Neuronal stem cell (in vitro differentiated cells): ENCODE measurements at regions not wholly inside any gene's neighbourhood (a gene's known extent, or its start where the extent isn't known, plus 50 kb on each side); places are given as distances from the start of the nearest gene placed in this dataset.

Experiments
- DNase-seq: peaks from one replicate; pipeline ENCODE4 v3.0.0-alpha.2; 2013; ENCODE audit warnings: low spot score
- H2AFZ ChIP-seq: one replicate; pipeline ENCODE4 v1.6.1; 2013; ENCODE audit warnings: mild to moderate bottlenecking, low read length, inconsistent platforms
- H2AK5ac ChIP-seq: 2 replicates; pipeline ENCODE4 v1.6.1; 2013; ENCODE audit warnings: low read depth, mild to moderate bottlenecking, inconsistent platforms, low read length, moderate library complexity, mixed read lengths
- H2BK120ac ChIP-seq: 2 replicates; pipeline ENCODE4 v1.6.1; 2013; ENCODE audit warnings: low read depth, mild to moderate bottlenecking, inconsistent platforms, low read length, moderate library complexity, mixed read lengths
- H2BK12ac ChIP-seq: one replicate; pipeline ENCODE4 v1.6.1; 2013; ENCODE audit warnings: low read length, inconsistent platforms
- H2BK15ac ChIP-seq: 2 replicates; pipeline ENCODE4 v1.6.1; 2013; ENCODE audit warnings: mild to moderate bottlenecking, low read length, inconsistent platforms, mixed read lengths
- H2BK5ac ChIP-seq: one replicate; pipeline ENCODE4 v1.6.1; 2013; ENCODE audit warnings: inconsistent platforms, mild to moderate bottlenecking, low read length, moderate library complexity
- H3K14ac ChIP-seq: one replicate; pipeline ENCODE4 v1.6.1; 2013; ENCODE audit warnings: low read length, inconsistent platforms
- H3K18ac ChIP-seq: 2 replicates; pipeline ENCODE4 v1.6.1; 2013; ENCODE audit warnings: low read length, inconsistent platforms
- H3K23ac ChIP-seq: 2 replicates; pipeline ENCODE4 v1.6.1; 2013; ENCODE audit warnings: low read depth, mild to moderate bottlenecking, mixed read lengths, low read length, inconsistent platforms; ENCODE audit not compliant: poor library complexity
- H3K27ac ChIP-seq: replicated peaks from 3 replicates; pipeline ENCODE4 v1.5.1; 2013; ENCODE audit warnings: low read length, inconsistent platforms
- H3K27me3 ChIP-seq, 3 experiments: 2 replicates each; pipeline ENCODE4 v1.6.1; 2013; ENCODE audit warnings: low read length in 3 of 3, mild to moderate bottlenecking in 2 of 3, inconsistent platforms in 1 of 3, low read depth in 1 of 3, mixed read lengths in 1 of 3, moderate library complexity in 1 of 3; ENCODE audit not compliant: control insufficient read depth in 3 of 3, insufficient read depth in 3 of 3
- H3K36me3 ChIP-seq, 2 donors: replicated peaks in 1 of 2; 2 replicates each; pipeline ENCODE4 v1.6.1; 2013; ENCODE audit warnings: low read length in 2 of 2; ENCODE audit not compliant: control insufficient read depth in 2 of 2, insufficient read depth in 2 of 2
- H3K4ac ChIP-seq: 2 replicates; pipeline ENCODE4 v1.6.1; 2013; ENCODE audit warnings: inconsistent platforms, mild to moderate bottlenecking, low read length, moderate library complexity
- H3K4me1 ChIP-seq, 2 donors: 1 replicate in 1 of 2; 2 replicates in 1 of 2; pipeline ENCODE4 v1.6.1; 2013; ENCODE audit warnings: low read length in 2 of 2, low read depth in 1 of 2; ENCODE audit not compliant: control insufficient read depth in 2 of 2, insufficient read depth in 1 of 2
- H3K4me2 ChIP-seq: one replicate; pipeline ENCODE4 v1.6.1; 2013; ENCODE audit warnings: mild to moderate bottlenecking, low read length, inconsistent platforms; ENCODE audit not compliant: insufficient read depth, poor library complexity, severe bottlenecking
- H3K4me3 ChIP-seq, 2 donors: 2 replicates each; pipeline ENCODE4 v1.5.1; 2013; ENCODE audit warnings: low read length in 2 of 2, mild to moderate bottlenecking in 2 of 2, inconsistent platforms in 1 of 2, moderate library complexity in 1 of 2
- H3K79me1 ChIP-seq: one replicate; pipeline ENCODE4 v1.6.1; 2013; ENCODE audit warnings: low read depth, mild to moderate bottlenecking, inconsistent platforms, low read length, moderate library complexity
- H3K9ac ChIP-seq: one replicate; pipeline ENCODE4 v1.6.1; 2013; ENCODE audit warnings: mild to moderate bottlenecking, low read depth, low read length, inconsistent platforms; ENCODE audit not compliant: poor library complexity
- H3K9me3 ChIP-seq, 2 donors: replicated peaks in 1 of 2; 2 replicates each; pipeline versions ENCODE3 to v1.6.1; 2013; ENCODE audit warnings: low read length in 2 of 2, mild to moderate bottlenecking in 2 of 2, inconsistent platforms in 1 of 2, low read depth in 1 of 2, mixed read lengths in 1 of 2, moderate library complexity in 1 of 2; ENCODE audit not compliant: control insufficient read depth in 2 of 2, insufficient read depth in 1 of 2
- H4K8ac ChIP-seq: one replicate; pipeline ENCODE4 v1.6.1; 2013; ENCODE audit warnings: low read depth, mild to moderate bottlenecking, inconsistent platforms, low read length, moderate library complexity
- H4K91ac ChIP-seq: one replicate; pipeline ENCODE4 v1.6.1; 2013; ENCODE audit warnings: low read length, low read depth, mild to moderate bottlenecking, inconsistent platforms; ENCODE audit not compliant: poor library complexity
- WGBS, 2 donors: extraction: QIAGEN DNeasy Blood & Tissue Kit; methylation state at CpG; one replicate each; pipeline ENCODE4 v1.1.7; 2013; ENCODE audit warnings: missing lambda C conversion rate in 2 of 2, mixed read lengths in 1 of 2; ENCODE audit not compliant: insufficient read length in 2 of 2, insufficient replicate concordance in 1 of 2; ENCODE audit errors: extremely low coverage in 2 of 2; 5-methylcytosine and 5-hydroxymethylcytosine counted together

DNA sequence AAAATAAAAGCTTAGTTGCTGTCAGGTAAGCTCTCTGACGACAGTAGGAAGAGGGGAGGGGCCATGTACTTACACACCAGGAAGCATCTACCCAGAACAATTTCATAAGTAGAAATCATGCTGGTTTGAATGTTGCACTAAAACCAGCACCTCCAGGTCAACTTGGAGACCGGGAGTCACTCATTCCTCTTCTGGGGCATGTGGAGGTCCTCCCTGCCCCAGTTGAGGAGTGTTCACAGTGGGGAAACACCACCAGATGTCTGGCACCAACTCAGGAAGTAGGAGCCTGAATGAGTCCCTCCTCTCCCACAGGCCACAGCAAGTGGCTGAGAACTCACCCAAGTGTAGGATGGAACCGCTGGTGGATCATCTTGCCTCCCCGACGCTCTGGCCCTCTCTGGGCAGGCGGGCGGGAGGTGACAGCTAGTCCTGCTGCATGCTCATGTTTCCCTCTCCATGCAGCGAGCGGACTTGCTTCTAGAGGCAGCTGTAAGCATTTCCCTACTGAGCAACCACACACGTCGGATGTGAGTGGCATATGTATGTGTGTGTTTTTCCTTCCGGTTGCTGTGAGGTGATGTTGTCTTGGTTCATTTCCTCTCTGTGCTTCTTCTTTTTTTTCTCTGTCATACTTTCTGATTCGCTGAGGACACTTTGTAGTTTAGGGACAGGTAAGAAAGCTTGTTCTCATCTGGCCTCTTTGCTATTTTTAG lies 149.5 kb upstream of the NEDD9 start:
- Histone ChIP-seq H3K18ac (peak overlapping the region; percentile 24), H3K4me3 (peak overlapping the region in 1 of 2 donors; percentile 41), H3K4ac (no peak overlapping the region), H3K23ac (no peak overlapping the region), H3K27ac (no peak overlapping the region), H2BK12ac (no peak overlapping the region), H2BK120ac (no peak overlapping the region), H4K91ac (no peak overlapping the region), H3K36me3 (no peaks in the 10 kb centered on the region), H2AK5ac (no peak overlapping the region), H2BK5ac (no peak overlapping the region), H3K4me1 (peaks cover 0 to 3% of the 10 kb centered on the region in 2 donors), H2AFZ (no peak overlapping the region), H3K27me3 (no peaks in the 10 kb centered on the region), H3K14ac (no peak overlapping the region), H4K8ac (no peak overlapping the region), H3K4me2 (no peak overlapping the region), H3K9me3 (no peaks in the 10 kb centered on the region), H3K9ac (no peak overlapping the region), H2BK15ac (no peak overlapping the region), H3K79me1 (no peaks in the 10 kb centered on the region)
- no peak for DNase-seq
- WGBS, 2 donors, result no CpG with 5 or more reads among the region's 13 CpGs

DNA sequence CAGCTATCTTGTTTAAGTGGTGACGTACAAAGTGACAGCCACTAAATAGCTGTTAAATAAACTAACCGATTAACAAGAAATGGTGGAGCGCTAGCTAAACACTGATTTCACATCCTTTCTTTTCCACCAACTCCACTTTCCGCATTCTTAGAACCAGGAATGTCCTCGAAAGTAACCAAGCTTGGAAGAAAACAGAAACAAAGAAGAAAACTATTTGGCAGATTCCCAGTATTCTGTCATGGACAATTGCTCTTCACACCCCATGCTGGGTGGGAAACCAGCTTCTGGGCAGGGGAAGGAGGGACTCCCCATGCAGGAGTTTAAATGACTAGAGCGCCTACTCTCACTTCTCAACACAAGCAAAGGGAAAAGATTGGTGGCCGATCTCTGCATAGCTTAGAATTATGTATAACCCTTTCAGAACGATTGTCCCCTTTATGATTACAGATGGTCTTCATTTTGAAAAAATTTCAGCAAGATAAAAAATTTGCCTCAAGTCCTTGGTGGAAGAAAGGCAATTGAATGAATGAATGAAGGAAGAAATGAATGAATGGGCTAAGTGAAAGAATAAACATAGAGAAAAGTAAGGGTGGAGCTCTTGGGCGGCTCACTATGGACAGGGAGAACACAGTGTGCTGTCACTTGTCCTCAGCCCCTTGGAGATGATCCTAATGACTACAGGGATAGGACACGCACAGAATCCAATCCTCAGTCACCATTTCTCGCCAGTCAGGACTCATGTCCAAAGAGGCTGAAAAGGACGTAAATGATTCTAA lies 148.7 kb upstream of the NEDD9 start:
- Histone ChIP-seq H3K36me3 (no peaks in the 10 kb centered on the region), H3K4me3 (no peak overlapping the region), H3K9me3 (peaks cover 0 to 7% of the 10 kb centered on the region in 2 donors), H2AK5ac (no peak overlapping the region), H3K9ac (no peak overlapping the region), H4K8ac (no peak overlapping the region), H3K4ac (no peak overlapping the region), H3K4me2 (no peak overlapping the region), H3K27me3 (no peaks in the 10 kb centered on the region), H3K23ac (no peak overlapping the region), H3K4me1 (peaks cover 0 to 3% of the 10 kb centered on the region in 2 donors), H3K18ac (no peak overlapping the region), H3K79me1 (no peaks in the 10 kb centered on the region), H2AFZ (no peak overlapping the region), H4K91ac (no peak overlapping the region), H2BK12ac (no peak overlapping the region), H2BK15ac (no peak overlapping the region), H3K14ac (no peak overlapping the region), H2BK5ac (no peak overlapping the region), H2BK120ac (no peak overlapping the region), H3K27ac (no peak overlapping the region)
- no CpG with 5 or more reads among the region's 12 CpGs for WGBS, 2 donors
- DNase-seq, result no peak

- H3K9ac ChIP-seq, result no peak overlapping the region
- no peak overlapping the region for H2AK5ac ChIP-seq
- H4K91ac ChIP-seq, result no peak overlapping the region
- no peak overlapping the region for H4K8ac ChIP-seq
- no peak overlapping the region for H3K4ac ChIP-seq
- H3K27ac ChIP-seq, result no peak overlapping the region
- H3K79me1 ChIP-seq, result no peaks in the 10 kb centered on the region
- no peak overlapping the region for H3K4me2 ChIP-seq
- H2BK15ac ChIP-seq, result no peak overlapping the region
- no peak overlapping the region for H3K23ac ChIP-seq
- H3K4me3 ChIP-seq, result no peak overlapping the region
- H2AFZ ChIP-seq, result no peak overlapping the region
- peaks cover 0 to 7% of the 10 kb centered on the region in 2 donors for H3K9me3 ChIP-seq
- H3K27me3 ChIP-seq, result no peaks in the 10 kb centered on the region
- H3K36me3 ChIP-seq, result no peaks in the 10 kb centered on the region
- no peak for DNase-seq
- H3K14ac ChIP-seq, result no peak overlapping the region
- H2BK120ac ChIP-seq, result no peak overlapping the region
- no CpG with 5 or more reads among the region's 7 CpGs for WGBS, 2 donors
- peaks cover 0 to 3% of the 10 kb centered on the region in 2 donors for H3K4me1 ChIP-seq
- no peak overlapping the region for H3K18ac ChIP-seq
- no peak overlapping the region for H2BK12ac ChIP-seq
- no peak overlapping the region for H2BK5ac ChIP-seq
These were observed 148.1 kb upstream of the NEDD9 start for GRCh38 chr6:11380549-11380948.

GRCh38 chr6:11379805-11380204 lies 147.3 kb upstream of the NEDD9 start:
- Histone ChIP-seq H2BK15ac (no peak overlapping the region), H2AFZ (no peak overlapping the region), H3K36me3 (no peaks in the 10 kb centered on the region), H2AK5ac (no peak overlapping the region), H3K4me2 (no peak overlapping the region), H3K23ac (no peak overlapping the region), H3K14ac (no peak overlapping the region), H4K8ac (no peak overlapping the region), H2BK12ac (no peak overlapping the region), H3K4ac (no peak overlapping the region), H3K27me3 (no peaks in the 10 kb centered on the region), H2BK5ac (no peak overlapping the region), H4K91ac (no peak overlapping the region), H3K9me3 (peaks cover 0 to 7% of the 10 kb centered on the region in 2 donors), H3K79me1 (no peaks in the 10 kb centered on the region), H3K4me3 (no peak overlapping the region), H3K4me1 (peaks cover 0 to 3% of the 10 kb centered on the region in 2 donors), H3K27ac (no peak overlapping the region), H2BK120ac (no peak overlapping the region), H3K9ac (no peak overlapping the region), H3K18ac (no peak overlapping the region)
- no peak for DNase-seq
- WGBS, 2 donors, result no CpG with 5 or more reads among the region's 4 CpGs
